SK-N-DZ (cell line): ENCODE measurements at regions not wholly inside any gene's neighbourhood (a gene's known extent, or its start where the extent isn't known, plus 50 kb on each side); places are given as distances from the start of the nearest gene placed in this dataset.
"Not testable (repeated sequence)": the region's sequence is repeated elsewhere in the genome, so short reads cannot be mapped to it uniquely, and the experiment has no call there.

Experiments used
- DNase-seq: peaks from one replicate; pipeline ENCODE4 v3.0.0-alpha.2; 2015; ENCODE audit warnings: low spot score

- DNase-seq = no peak
Measured at GRCh38 chr11:86861810-86862209, 61.5 kb downstream of the PRSS23 start.

- no peak for DNase-seq
Measured at GRCh38 chr11:86863476-86863875, 63.1 kb downstream of the PRSS23 start.

GRCh38 chr11:86865436-86865835 lies 65.1 kb downstream of the PRSS23 start:
- no peak for DNase-seq

GRCh38 chr11:86869531-86869930 lies 69.2 kb downstream of the PRSS23 start:
- DNase-seq = no peak

- DNase-seq = peak; percentile 64
Measured at GRCh38 chr11:86869966-86870570, 69.7 kb downstream of the PRSS23 start.

GRCh38 chr11:86873573-86874083 lies 73.3 kb downstream of the PRSS23 start:
- no peak for DNase-seq

GRCh38 chr11:86874304-86875056 lies 74.1 kb downstream of the PRSS23 start:
- no peak for DNase-seq

GRCh38 chr11:86876716-86877234 lies 76.4 kb downstream of the PRSS23 start:
- no peak for DNase-seq

GRCh38 chr11:86877503-86877902 lies 77.2 kb downstream of the PRSS23 start:
- DNase-seq = no peak

- DNase-seq = not testable (repeated sequence)
Measured at GRCh38 chr11:86879241-86879640, 76.0 kb downstream of the FZD4 start.

GRCh38 chr11:86885311-86885710 lies 69.9 kb downstream of the FZD4 start:
- DNase-seq = no peak

- no peak for DNase-seq
Measured at GRCh38 chr11:86888164-86889000, 66.8 kb downstream of the FZD4 start.

GRCh38 chr11:86889001-86889341 lies 66.2 kb downstream of the FZD4 start:
- DNase-seq = no peak

GRCh38 chr11:86891036-86891435 lies 64.2 kb downstream of the FZD4 start:
- peak; percentile 30 for DNase-seq

- no peak for DNase-seq
Measured at GRCh38 chr11:86893235-86893634, 62.0 kb downstream of the FZD4 start.
